Astrocyte (in vitro differentiated cells and primary cell): ENCODE measurements at regions not wholly inside any gene's neighbourhood (a gene's known extent, or its start where the extent isn't known, plus 50 kb on each side); places are given as distances from the start of the nearest gene placed in this dataset.

Source experiments
- DNase-seq: peaks from one replicate; pipeline ENCODE4 v3.0.0-alpha.2; 2010; ENCODE audit warnings: low read depth
- FAIRE-seq: peaks from 2 replicates; lab custom pipeline; 2011; peaks lifted over from hg19 to GRCh38; lab: Jason Lieb, UNC
- H2AFZ ChIP-seq: 2 replicates; pipeline ENCODE4 v1.6.0; 2012; ENCODE audit warnings: low read depth, low read length, inconsistent platforms
- H3K27ac ChIP-seq: 2 replicates; pipeline ENCODE4 v1.5.1; 2011; ENCODE audit warnings: low read depth, low read length, inconsistent platforms
- H3K27me3 ChIP-seq: 2 replicates; pipeline ENCODE4 v1.6.0; 2011; ENCODE audit warnings: low read length, inconsistent platforms; ENCODE audit not compliant: insufficient read depth
- H3K36me3 ChIP-seq: 2 replicates; pipeline ENCODE4 v1.5.1; 2011; ENCODE audit warnings: low read length, inconsistent platforms; ENCODE audit not compliant: insufficient read depth
- H3K4me1 ChIP-seq: 2 replicates; pipeline ENCODE4 v1.5.1; 2011; ENCODE audit warnings: low read length, inconsistent platforms; ENCODE audit not compliant: insufficient read depth
- H3K4me2 ChIP-seq: 2 replicates; pipeline ENCODE4 v1.6.0; 2012; ENCODE audit warnings: low read length, inconsistent platforms
- H3K4me3 ChIP-seq: 2 replicates; pipeline ENCODE4 v1.5.1; 2011; ENCODE audit warnings: low read depth, mild to moderate bottlenecking, low read length, inconsistent platforms; ENCODE audit not compliant: insufficient read depth
- H3K79me2 ChIP-seq: 2 replicates; pipeline ENCODE4 v1.6.0; 2012; ENCODE audit warnings: mild to moderate bottlenecking, low read length, inconsistent platforms; ENCODE audit not compliant: insufficient read depth
- H3K9ac ChIP-seq: 2 replicates; pipeline ENCODE4 v1.6.0; 2012; ENCODE audit warnings: mild to moderate bottlenecking, low read length, inconsistent platforms
- H3K9me3 ChIP-seq: 2 replicates; pipeline ENCODE4 v1.5.1; 2012; ENCODE audit warnings: low read depth, mild to moderate bottlenecking, low read length, inconsistent platforms; ENCODE audit not compliant: insufficient read depth
- H4K20me1 ChIP-seq: 2 replicates; pipeline ENCODE4 v1.6.0; 2012; ENCODE audit warnings: low read length, inconsistent platforms; ENCODE audit not compliant: insufficient read depth
- H3K27ac Mint-ChIP-seq: one replicate; pipeline ENCODE4 v1.8.0; 2021; ENCODE audit warnings: mild to moderate bottlenecking, mixed read lengths; ENCODE audit not compliant: unreplicated experiment
- H3K27me3 Mint-ChIP-seq: one replicate; pipeline ENCODE4 v1.8.0; 2021; ENCODE audit warnings: low read depth, mixed read lengths; ENCODE audit not compliant: unreplicated experiment
- H3K36me3 Mint-ChIP-seq: one replicate; pipeline ENCODE4 v1.8.0; 2021; ENCODE audit warnings: low read depth, mixed read lengths; ENCODE audit not compliant: unreplicated experiment
- H3K4me1 Mint-ChIP-seq: one replicate; pipeline ENCODE4 v1.8.0; 2021; ENCODE audit warnings: low read depth, mixed read lengths; ENCODE audit not compliant: unreplicated experiment
- H3K4me3 Mint-ChIP-seq: one replicate; pipeline ENCODE4 v1.8.0; 2021; ENCODE audit warnings: mild to moderate bottlenecking, moderate library complexity, mixed read lengths; ENCODE audit not compliant: unreplicated experiment
- H3K9me3 Mint-ChIP-seq: one replicate; pipeline ENCODE4 v1.8.0; 2021; ENCODE audit warnings: mild to moderate bottlenecking, mixed read lengths; ENCODE audit not compliant: unreplicated experiment
- CTCF ChIP-seq: IDR thresholded peaks from 2 replicates; pipeline ENCODE4 v1.5.1; 2011; ENCODE audit warnings: low read depth, mild to moderate bottlenecking, inconsistent platforms, low read length, moderate library complexity; ENCODE audit not compliant: insufficient read depth
- EZH2 ChIP-seq: IDR thresholded peaks from 2 replicates; pipeline ENCODE4 v1.6.1; 2012; ENCODE audit warnings: mild to moderate bottlenecking, low read length, inconsistent platforms; ENCODE audit not compliant: insufficient read depth

GRCh38 chr22:49141761-49142160, 685.9 kb downstream of the BRD1 start:
- no peaks in the 10 kb centered on the region for H3K9me3 Mint-ChIP-seq
- no peak overlapping the region for H3K4me3 ChIP-seq
- H3K27ac Mint-ChIP-seq, result no peak overlapping the region
- H3K9ac ChIP-seq, result no peak overlapping the region
- TF ChIP-seq EZH2 (no peak), CTCF (no peak)
- no peaks in the 10 kb centered on the region for H3K36me3 ChIP-seq
- no peaks in the 10 kb centered on the region for H3K4me1 ChIP-seq
- no peaks in the 10 kb centered on the region for H3K36me3 Mint-ChIP-seq
- no peaks in the 10 kb centered on the region for H4K20me1 ChIP-seq
- no peak overlapping the region for H2AFZ ChIP-seq
- no peaks in the 10 kb centered on the region for H3K4me1 Mint-ChIP-seq
- H3K79me2 ChIP-seq, result no peaks in the 10 kb centered on the region
- H3K27me3 Mint-ChIP-seq, result peaks cover 37% of the 10 kb centered on the region
- H3K27ac ChIP-seq, result no peak overlapping the region
- no peaks in the 10 kb centered on the region for H3K27me3 ChIP-seq
- no peak overlapping the region for H3K4me2 ChIP-seq
- FAIRE-seq (no peak), DNase-seq (no peak)
- H3K9me3 ChIP-seq, result peaks cover 10% of the 10 kb centered on the region
- H3K4me3 Mint-ChIP-seq, result no peak overlapping the region

GRCh38 chr22:49140911-49141665, 686.6 kb downstream of the BRD1 start:
- no peaks in the 10 kb centered on the region for H4K20me1 ChIP-seq
- H3K27me3 Mint-ChIP-seq, result peaks cover 34% of the 10 kb centered on the region
- H3K9me3 Mint-ChIP-seq, result no peaks in the 10 kb centered on the region
- no peak for DNase-seq
- no peak for TF ChIP-seq EZH2
- TF ChIP-seq CTCF, result no peak
- H3K36me3 ChIP-seq, result no peaks in the 10 kb centered on the region
- no peaks in the 10 kb centered on the region for H3K79me2 ChIP-seq
- H3K4me3 Mint-ChIP-seq, result no peak overlapping the region
- H3K4me2 ChIP-seq, result no peak overlapping the region
- H3K27me3 ChIP-seq, result no peaks in the 10 kb centered on the region
- H3K27ac ChIP-seq, result no peak overlapping the region
- peaks cover 10% of the 10 kb centered on the region for H3K9me3 ChIP-seq
- H3K4me3 ChIP-seq, result no peak overlapping the region
- H3K36me3 Mint-ChIP-seq, result no peaks in the 10 kb centered on the region
- H2AFZ ChIP-seq, result no peak overlapping the region
- no peaks in the 10 kb centered on the region for H3K4me1 Mint-ChIP-seq
- H3K4me1 ChIP-seq, result no peaks in the 10 kb centered on the region
- H3K9ac ChIP-seq, result no peak overlapping the region
- H3K27ac Mint-ChIP-seq, result no peak overlapping the region
- no peak for FAIRE-seq

- no peak overlapping the region for H2AFZ ChIP-seq
- no peak for TF ChIP-seq EZH2
- TF ChIP-seq CTCF, result no peak
- no peak for DNase-seq
- H3K9me3 Mint-ChIP-seq, result no peaks in the 10 kb centered on the region
- H3K4me1 ChIP-seq, result no peaks in the 10 kb centered on the region
- H3K36me3 ChIP-seq, result no peaks in the 10 kb centered on the region
- H3K4me3 ChIP-seq, result no peak overlapping the region
- H4K20me1 ChIP-seq, result no peaks in the 10 kb centered on the region
- no peaks in the 10 kb centered on the region for H3K4me1 Mint-ChIP-seq
- no peak overlapping the region for H3K4me2 ChIP-seq
- H3K36me3 Mint-ChIP-seq, result no peaks in the 10 kb centered on the region
- H3K27ac Mint-ChIP-seq, result no peak overlapping the region
- H3K9ac ChIP-seq, result no peak overlapping the region
- peaks cover 10% of the 10 kb centered on the region for H3K9me3 ChIP-seq
- H3K4me3 Mint-ChIP-seq, result no peak overlapping the region
- H3K27me3 Mint-ChIP-seq, result peaks cover 33% of the 10 kb centered on the region
- no peak for FAIRE-seq
- H3K79me2 ChIP-seq, result no peaks in the 10 kb centered on the region
- no peaks in the 10 kb centered on the region for H3K27me3 ChIP-seq
- H3K27ac ChIP-seq, result no peak overlapping the region
Observed at GRCh38 chr22:49139492-49140151, 688.1 kb downstream of the BRD1 start.
